OCI-LY1 (cell line): ENCODE measurements at regions not wholly inside any gene's neighbourhood (a gene's known extent, or its start where the extent isn't known, plus 50 kb on each side); places are given as distances from the start of the nearest gene placed in this dataset.

Experiments
- EZH2 ChIP-seq: fragments of 200-600 bp; sonication (generic), shearing (Covaris generic); IDR thresholded peaks from 2 replicates; pipeline ENCODE4 v1.8.0; 2017; ENCODE audit warnings: borderline replicate concordance, mixed run types, mild to moderate bottlenecking, antibody characterized with exemption, low read length, moderate library complexity, mixed read lengths
- TF ChIP-seq, protein P1 (sequence below): fragments of 200-600 bp; sonication (generic), shearing (Covaris generic); IDR thresholded peaks from 2 replicates; pipeline ENCODE4 v1.5.1; 2017; ENCODE audit warnings: mild to moderate bottlenecking, antibody characterized with exemption, low read length, moderate library complexity, mixed read lengths

DNA sequence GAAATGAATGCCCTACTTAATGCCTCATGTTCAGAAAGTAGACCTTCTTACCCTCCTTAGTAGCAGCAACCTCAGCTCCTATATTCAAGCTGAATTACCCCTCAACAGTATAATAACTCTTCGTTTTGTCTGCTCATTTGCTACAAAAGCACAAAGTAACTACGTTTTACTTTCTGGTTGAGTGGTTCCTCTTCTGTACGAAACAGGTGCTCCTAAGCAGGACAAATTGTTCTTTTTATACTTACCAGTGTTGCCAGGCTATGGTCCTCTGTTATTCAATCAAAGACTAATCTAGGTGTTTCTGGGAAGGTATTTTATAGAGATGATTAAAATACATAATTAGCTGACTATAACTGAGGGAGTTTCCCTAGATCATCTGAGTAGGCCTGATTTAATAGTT, 484.2 kb upstream of the ADAMTS5 start:
- TF ChIP-seq, protein P1, sequence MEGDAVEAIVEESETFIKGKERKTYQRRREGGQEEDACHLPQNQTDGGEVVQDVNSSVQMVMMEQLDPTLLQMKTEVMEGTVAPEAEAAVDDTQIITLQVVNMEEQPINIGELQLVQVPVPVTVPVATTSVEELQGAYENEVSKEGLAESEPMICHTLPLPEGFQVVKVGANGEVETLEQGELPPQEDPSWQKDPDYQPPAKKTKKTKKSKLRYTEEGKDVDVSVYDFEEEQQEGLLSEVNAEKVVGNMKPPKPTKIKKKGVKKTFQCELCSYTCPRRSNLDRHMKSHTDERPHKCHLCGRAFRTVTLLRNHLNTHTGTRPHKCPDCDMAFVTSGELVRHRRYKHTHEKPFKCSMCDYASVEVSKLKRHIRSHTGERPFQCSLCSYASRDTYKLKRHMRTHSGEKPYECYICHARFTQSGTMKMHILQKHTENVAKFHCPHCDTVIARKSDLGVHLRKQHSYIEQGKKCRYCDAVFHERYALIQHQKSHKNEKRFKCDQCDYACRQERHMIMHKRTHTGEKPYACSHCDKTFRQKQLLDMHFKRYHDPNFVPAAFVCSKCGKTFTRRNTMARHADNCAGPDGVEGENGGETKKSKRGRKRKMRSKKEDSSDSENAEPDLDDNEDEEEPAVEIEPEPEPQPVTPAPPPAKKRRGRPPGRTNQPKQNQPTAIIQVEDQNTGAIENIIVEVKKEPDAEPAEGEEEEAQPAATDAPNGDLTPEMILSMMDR: no peak
- no peak for TF ChIP-seq EZH2
